Activated effector memory CD4-positive, alpha-beta T cell treated with anti-CD3 and anti-CD28 coated beads, Interleukin-2, amount 50 U/mL, for 16 hours (primary cell): ENCODE measurements at regions not wholly inside any gene's neighbourhood (a gene's known extent, or its start where the extent isn't known, plus 50 kb on each side); places are given as distances from the start of the nearest gene placed in this dataset.

Experiments
- DNase-seq: peaks from one replicate; pipeline ENCODE4 v3.0.0-alpha.2; 2020

GRCh38 chr5:74250304-74251102 is 390.0 kb downstream of the ENC1 start:
- DNase-seq = no peak

GRCh38 chr5:74248576-74248975 is 392.0 kb downstream of the ENC1 start:
- DNase-seq = no peak

DNA sequence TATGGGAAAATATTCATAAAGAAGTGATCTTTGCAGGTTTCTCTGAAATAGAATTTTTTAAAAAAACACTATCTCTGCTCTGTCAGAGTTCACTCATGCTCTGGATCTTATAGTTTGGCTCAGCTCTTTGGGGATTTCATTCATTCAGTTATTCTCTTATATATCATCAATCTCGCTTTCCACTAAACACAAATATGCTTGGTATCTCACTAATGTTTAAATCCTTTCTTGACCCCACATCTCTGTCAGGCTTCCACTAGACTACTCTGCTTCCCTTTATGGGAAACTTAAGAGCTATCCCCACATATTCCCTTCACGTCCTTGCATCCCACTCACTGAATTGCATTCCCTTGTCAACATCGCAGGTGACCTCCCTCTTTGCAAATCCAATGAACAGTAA is 396.1 kb downstream of the ENC1 start:
- DNase-seq = no peak

DNA sequence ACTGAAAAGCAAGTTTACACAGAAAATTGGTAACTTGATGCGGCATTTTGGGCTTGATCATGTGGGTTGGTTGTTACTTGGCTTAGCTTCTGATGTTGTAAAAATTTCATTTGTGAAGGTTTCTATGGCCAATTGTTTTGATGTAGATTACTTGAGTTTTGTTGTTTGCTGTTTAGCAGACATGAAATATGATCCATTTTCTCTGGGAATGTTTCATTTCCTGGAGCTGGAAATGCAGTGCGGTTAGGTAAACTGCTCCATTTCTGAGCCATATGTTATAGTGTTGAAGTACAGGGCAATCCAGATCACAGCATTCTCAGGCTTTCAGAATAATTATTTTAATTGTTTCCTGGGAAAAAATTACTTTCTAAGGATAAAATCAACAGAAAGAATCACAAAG is 396.9 kb downstream of the ENC1 start:
- DNase-seq = no peak

- no peak for DNase-seq
Observed at GRCh38 chr5:74242516-74242915, 398.0 kb downstream of the ENC1 start.

DNA sequence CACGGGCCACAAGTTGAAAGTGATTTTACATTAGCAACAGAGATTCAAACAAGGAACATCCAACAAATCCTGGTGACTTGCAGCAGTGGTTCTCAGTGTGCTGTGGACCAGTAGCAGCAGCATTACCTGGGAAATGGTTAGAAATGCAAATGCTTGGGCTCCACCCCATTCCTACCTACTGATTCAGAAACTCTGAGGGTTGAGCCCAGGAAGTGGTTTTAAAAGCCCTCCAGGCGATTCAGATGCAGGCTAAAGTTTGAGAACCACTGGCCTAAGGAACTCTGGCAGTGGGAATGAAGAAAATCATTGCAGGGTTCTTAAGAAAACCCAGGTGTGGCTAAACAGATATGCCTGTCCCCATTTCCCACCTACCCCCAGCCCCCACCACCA is 398.8 kb downstream of the ENC1 start:
- DNase-seq = no peak

- DNase-seq = no peak
Observed at GRCh38 chr5:74240783-74241750, 399.5 kb downstream of the ENC1 start.

GRCh38 chr5:74239261-74239660 is 401.3 kb downstream of the ENC1 start:
- no peak for DNase-seq

DNA sequence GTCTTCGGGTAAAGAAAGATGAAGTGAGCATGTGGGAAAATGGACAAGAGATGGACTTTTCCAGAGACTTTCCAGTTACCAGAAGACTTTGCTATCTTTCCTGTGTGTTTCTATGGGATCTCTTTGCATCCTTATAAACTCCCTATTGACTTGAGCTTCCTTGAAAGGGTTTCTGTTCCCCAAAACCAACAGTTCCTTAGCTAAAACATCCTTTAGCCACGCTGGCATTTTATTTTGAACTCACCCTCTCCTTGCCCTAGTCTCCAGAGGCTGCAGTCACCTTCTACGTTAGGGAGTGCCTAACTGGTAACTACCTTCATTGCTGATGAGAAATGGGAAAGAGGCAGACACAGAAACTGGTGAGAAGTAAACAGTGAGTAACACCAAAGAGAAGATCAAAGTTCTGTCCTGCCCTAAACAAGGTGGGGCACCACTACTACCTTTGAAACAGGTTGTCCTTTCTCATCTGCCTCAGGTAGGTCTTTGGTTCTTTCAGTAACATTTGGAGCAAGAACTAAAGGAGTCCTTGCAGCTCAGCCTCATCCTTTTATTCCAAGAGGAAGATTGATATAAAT is 402.9 kb downstream of the ENC1 start:
- no peak for DNase-seq

- DNase-seq = no peak
Observed at GRCh38 chr5:74235552-74235951, 405.0 kb downstream of the ENC1 start.

GRCh38 chr5:74233571-74233970 is 407.0 kb downstream of the ENC1 start:
- DNase-seq = no peak

GRCh38 chr5:74233091-74233490 is 407.4 kb downstream of the ENC1 start:
- no peak for DNase-seq

GRCh38 chr5:74232276-74232675 is 408.3 kb downstream of the ENC1 start:
- DNase-seq = no peak

GRCh38 chr5:74231697-74232096 is 408.8 kb downstream of the ENC1 start:
- DNase-seq = no peak

DNA sequence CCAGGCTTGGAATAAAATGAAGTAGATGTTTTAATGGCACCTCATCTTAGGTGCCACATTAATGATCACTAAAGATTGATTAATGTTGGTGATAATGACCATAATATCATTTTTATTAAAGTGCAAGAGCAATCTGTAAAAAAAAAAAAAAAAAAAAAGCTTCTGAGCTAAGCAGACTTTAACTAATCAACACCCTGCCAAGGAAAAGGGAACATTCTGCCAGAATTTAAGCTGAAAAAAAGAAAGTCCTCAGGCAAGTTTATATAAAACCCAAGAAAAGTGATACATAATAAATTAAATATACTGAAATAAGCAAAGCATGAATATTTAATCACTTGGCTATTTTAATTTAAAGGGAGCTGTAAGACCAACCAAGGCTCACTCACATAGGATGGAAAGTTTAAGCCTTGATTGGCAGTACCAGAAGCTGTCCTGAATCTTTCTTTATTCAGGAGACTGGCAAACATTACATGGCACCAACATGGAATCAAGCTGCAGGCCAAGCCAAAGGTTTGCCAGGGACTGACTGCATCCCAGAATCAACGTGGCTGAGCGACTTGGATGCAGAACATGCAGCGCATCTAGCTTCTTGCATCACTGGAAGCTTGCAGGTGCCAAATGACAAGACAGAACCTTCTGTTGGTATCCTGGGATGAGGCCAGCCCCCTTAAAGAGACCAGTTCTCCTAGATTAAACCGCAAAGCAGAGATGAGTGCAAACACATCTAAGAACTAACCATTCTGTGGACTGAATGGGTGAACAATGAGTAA is 413.6 kb downstream of the ENC1 start:
- no peak for DNase-seq

DNA sequence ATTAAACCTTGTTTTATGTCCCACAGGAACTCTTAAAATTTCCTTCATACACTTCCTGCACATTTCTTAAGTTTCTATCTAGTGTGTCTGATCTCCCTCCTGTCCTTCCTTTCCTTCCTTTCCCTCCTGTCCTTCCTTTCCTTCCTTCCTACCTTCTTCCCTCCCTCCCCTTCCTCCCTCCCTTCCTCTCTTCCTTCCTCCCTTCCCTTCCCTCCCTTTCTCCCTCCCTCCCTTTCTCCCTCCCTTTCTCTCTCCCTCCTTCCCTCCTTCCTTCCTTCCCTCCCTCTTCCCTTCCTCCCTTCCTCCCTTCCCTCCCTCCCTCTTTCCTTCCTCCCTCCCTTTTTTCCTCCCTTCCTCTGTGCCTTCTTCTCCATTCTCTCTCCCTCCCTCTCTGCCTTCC is 414.9 kb downstream of the ENC1 start:
- DNase-seq = no peak

GRCh38 chr5:74224331-74224730 is 416.2 kb downstream of the ENC1 start:
- no peak for DNase-seq

- DNase-seq = no peak
Observed at GRCh38 chr5:74222806-74223205, 417.7 kb downstream of the ENC1 start.

DNA sequence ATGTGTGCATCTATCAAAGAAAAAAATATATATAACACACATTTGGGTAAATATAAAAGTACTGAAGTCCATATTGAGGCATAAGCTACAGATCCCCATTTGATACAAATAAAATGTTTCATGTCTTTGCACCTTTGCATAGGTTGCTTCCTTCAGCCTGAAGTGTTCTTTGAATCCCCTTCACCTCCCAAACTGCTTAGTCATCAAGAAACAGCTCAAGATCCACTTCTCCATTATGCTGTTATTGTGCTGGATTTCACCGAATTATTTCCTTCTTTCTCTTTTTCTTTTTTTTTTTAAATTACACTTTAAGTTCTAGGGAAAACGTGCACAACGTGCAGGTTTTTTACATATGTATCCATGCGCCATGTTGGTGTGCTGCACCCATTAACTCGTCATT is 419.1 kb downstream of the ENC1 start:
- no peak for DNase-seq

GRCh38 chr5:74216012-74216411 is 424.5 kb downstream of the ENC1 start:
- no peak for DNase-seq

- no peak for DNase-seq
Observed at GRCh38 chr5:74212336-74212735, 428.2 kb downstream of the ENC1 start.

DNA sequence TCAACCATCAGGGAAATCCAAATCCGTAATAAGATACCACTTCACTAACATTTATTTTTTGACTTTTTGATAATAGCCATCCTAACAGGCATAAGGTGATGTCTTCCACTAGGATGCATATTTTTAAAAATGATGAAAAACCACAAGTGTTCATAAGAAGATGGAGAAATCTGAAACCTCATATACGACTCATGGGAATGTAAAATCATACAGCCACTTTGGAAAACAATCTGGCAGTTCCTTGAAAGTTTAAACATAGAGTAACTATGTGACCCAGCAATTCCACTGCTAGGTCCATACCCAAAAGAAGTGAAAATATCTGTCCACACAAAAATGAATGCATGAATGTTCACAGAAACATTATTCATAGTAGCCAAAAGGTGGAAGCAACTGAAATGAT is 431.0 kb downstream of the ENC1 start:
- no peak for DNase-seq
